ENCODE measurements at regions not wholly inside any gene's neighbourhood (a gene's known extent, or its start where the extent isn't known, plus 50 kb on each side); places are given as distances from the start of the nearest gene placed in this dataset.

GRCh38 chr1:102586022-102586421, 522.3 kb downstream of the COL11A1 start:
- no peak for TF ChIP-seq CTCF (IDR thresholded peaks at IDR 0.05)
- no peak for TF ChIP-seq POLR2A (IDR thresholded peaks at IDR 0.05)

Data from adrenal gland (tissue), 5 donors.